Muscle layer of colon (tissue), 2 donors: ENCODE measurements at regions not wholly inside any gene's neighbourhood (a gene's known extent, or its start where the extent isn't known, plus 50 kb on each side); places are given as distances from the start of the nearest gene placed in this dataset.

Source experiments
- H3K27ac ChIP-seq: one replicate; pipeline ENCODE4 v1.7.0; 2013; ENCODE audit warnings: low read depth, mild to moderate bottlenecking, low read length, moderate library complexity
- H3K27me3 ChIP-seq, 2 donors: one replicate each; pipeline ENCODE4 v1.7.0; 2013; ENCODE audit warnings: low read length in 2 of 2, mild to moderate bottlenecking in 2 of 2; ENCODE audit not compliant: insufficient read depth in 2 of 2, control insufficient read depth in 1 of 2
- H3K36me3 ChIP-seq: one replicate; pipeline ENCODE4 v1.7.0; 2013; ENCODE audit warnings: mild to moderate bottlenecking, low read length; ENCODE audit not compliant: insufficient read depth
- H3K4me1 ChIP-seq: one replicate; pipeline ENCODE4 v1.7.0; 2013; ENCODE audit warnings: mild to moderate bottlenecking, low read length; ENCODE audit not compliant: insufficient read depth
- H3K4me3 ChIP-seq, 2 donors: one replicate each; pipeline ENCODE4 v1.7.0; 2013; ENCODE audit warnings: low read length in 2 of 2, low read depth in 1 of 2, mild to moderate bottlenecking in 1 of 2, moderate library complexity in 1 of 2
- H3K9ac ChIP-seq: one replicate; pipeline ENCODE4 v1.7.0; 2013; ENCODE audit warnings: low read length
- H3K9me3 ChIP-seq: one replicate; pipeline ENCODE4 v1.7.0; 2013; ENCODE audit warnings: mild to moderate bottlenecking, low read length
- donor health status: abdominal sarcoma.
- donor health status: Adenocarcinoma of cecum.

GRCh38 chr2:236403125-236403524, 138.9 kb upstream of the ASB18 start:
- Histone ChIP-seq H3K36me3 (no peaks in the 10 kb centered on the region), H3K27me3 (no peaks in the 10 kb centered on the region), H3K9me3 (no peaks in the 10 kb centered on the region), H3K4me3 (no peak overlapping the region), H3K4me1 (no peaks in the 10 kb centered on the region), H3K9ac (no peak overlapping the region), H3K27ac (no peak overlapping the region)

- H3K9me3 ChIP-seq = no peaks in the 10 kb centered on the region
- H3K36me3 ChIP-seq = no peaks in the 10 kb centered on the region
- H3K27me3 ChIP-seq = no peaks in the 10 kb centered on the region
- no peak overlapping the region for H3K4me3 ChIP-seq
- no peak overlapping the region for H3K9ac ChIP-seq
- H3K27ac ChIP-seq = no peak overlapping the region
- no peaks in the 10 kb centered on the region for H3K4me1 ChIP-seq
Observed at GRCh38 chr2:236403811-236404210, 139.6 kb upstream of the ASB18 start.

- Histone ChIP-seq H3K9ac (no peak overlapping the region), H3K36me3 (no peaks in the 10 kb centered on the region), H3K27ac (no peak overlapping the region)
Observed at GRCh38 chr2:236404346-236404745, 140.1 kb upstream of the ASB18 start.

GRCh38 chr2:236405357-236405756, 141.2 kb upstream of the ASB18 start:
- no peaks in the 10 kb centered on the region for H3K36me3 ChIP-seq
- H3K4me3 ChIP-seq = no peak overlapping the region
- no peaks in the 10 kb centered on the region for H3K9me3 ChIP-seq
- H3K27me3 ChIP-seq = no peaks in the 10 kb centered on the region
- H3K27ac ChIP-seq = no peak overlapping the region
- no peak overlapping the region for H3K9ac ChIP-seq
- H3K4me1 ChIP-seq = no peaks in the 10 kb centered on the region

More at GRCh38 chr2:236404346-236404745, 140.1 kb upstream of the ASB18 start:
- H3K4me1 ChIP-seq = no peaks in the 10 kb centered on the region
- H3K27me3 ChIP-seq = no peaks in the 10 kb centered on the region
- H3K9me3 ChIP-seq = no peaks in the 10 kb centered on the region
- H3K4me3 ChIP-seq = no peak overlapping the region

- Histone ChIP-seq H3K4me1 (no peaks in the 10 kb centered on the region), H3K4me3 (no peak overlapping the region), H3K9me3 (no peaks in the 10 kb centered on the region), H3K27ac (no peak overlapping the region), H3K27me3 (no peaks in the 10 kb centered on the region), H3K9ac (no peak overlapping the region), H3K36me3 (no peaks in the 10 kb centered on the region)
Observed at GRCh38 chr2:236408090-236408489, 143.9 kb upstream of the ASB18 start.

- no peak overlapping the region for H3K9ac ChIP-seq
- H3K9me3 ChIP-seq = no peaks in the 10 kb centered on the region
- no peak overlapping the region for H3K4me3 ChIP-seq
- H3K4me1 ChIP-seq = no peaks in the 10 kb centered on the region
- no peak overlapping the region for H3K27ac ChIP-seq
- no peaks in the 10 kb centered on the region for H3K36me3 ChIP-seq
- no peaks in the 10 kb centered on the region for H3K27me3 ChIP-seq
Observed at GRCh38 chr2:236408786-236409185, 144.6 kb upstream of the ASB18 start.

GRCh38 chr2:236415684-236416444, 151.7 kb upstream of the ASB18 start:
- no peak overlapping the region for H3K9ac ChIP-seq
- H3K27ac ChIP-seq = no peak overlapping the region
- no peaks in the 10 kb centered on the region for H3K36me3 ChIP-seq
- H3K27me3 ChIP-seq = no peaks in the 10 kb centered on the region
- no peak overlapping the region for H3K4me3 ChIP-seq
- no peaks in the 10 kb centered on the region for H3K4me1 ChIP-seq
- no peaks in the 10 kb centered on the region for H3K9me3 ChIP-seq

GRCh38 chr2:236417150-236417549, 152.5 kb upstream of the ACKR3 start:
- H3K9ac ChIP-seq = no peak overlapping the region
- no peak overlapping the region for H3K4me3 ChIP-seq
- H3K36me3 ChIP-seq = no peaks in the 10 kb centered on the region
- H3K9me3 ChIP-seq = no peaks in the 10 kb centered on the region
- no peaks in the 10 kb centered on the region for H3K27me3 ChIP-seq
- no peaks in the 10 kb centered on the region for H3K4me1 ChIP-seq
- H3K27ac ChIP-seq = no peak overlapping the region

- Histone ChIP-seq H3K36me3 (no peaks in the 10 kb centered on the region), H3K4me3 (no peak overlapping the region), H3K27me3 (no peaks in the 10 kb centered on the region), H3K9ac (no peak overlapping the region), H3K9me3 (no peaks in the 10 kb centered on the region), H3K4me1 (no peaks in the 10 kb centered on the region), H3K27ac (no peak overlapping the region)
Observed at GRCh38 chr2:236430584-236430983, 139.0 kb upstream of the ACKR3 start.

- no peak overlapping the region for H3K9ac ChIP-seq
- no peaks in the 10 kb centered on the region for H3K9me3 ChIP-seq
- H3K27me3 ChIP-seq = no peaks in the 10 kb centered on the region
- no peaks in the 10 kb centered on the region for H3K36me3 ChIP-seq
- H3K27ac ChIP-seq = no peak overlapping the region
- no peaks in the 10 kb centered on the region for H3K4me1 ChIP-seq
- H3K4me3 ChIP-seq = no peak overlapping the region
Observed at GRCh38 chr2:236434593-236434992, 135.0 kb upstream of the ACKR3 start.

- Histone ChIP-seq H3K27me3 (no peaks in the 10 kb centered on the region), H3K4me1 (no peaks in the 10 kb centered on the region), H3K9ac (no peak overlapping the region), H3K27ac (no peak overlapping the region), H3K4me3 (no peak overlapping the region), H3K9me3 (no peaks in the 10 kb centered on the region), H3K36me3 (no peaks in the 10 kb centered on the region)
Observed at GRCh38 chr2:236440110-236440881, 129.3 kb upstream of the ACKR3 start.
